K562 (cell line): ENCODE measurements at regions not wholly inside any gene's neighbourhood (a gene's known extent, or its start where the extent isn't known, plus 50 kb on each side); places are given as distances from the start of the nearest gene placed in this dataset.

Experiments used
- ATAC-seq: fragments of 200-7000 bp; cut with Tn5 transposase; 3 replicates; pipeline ENCODE4 v1.9.1; 2020; ENCODE audit warnings: moderate library complexity
- BruUV-seq: library from RNA; stranded (reverse); fragments of 400-500 nt; replicated peaks from 2 replicates; lab custom pipeline; 2021; lab: Mats Ljungman, UMichigan
- CTCF ChIA-PET: fragments of 300-600 bp; formaldehyde crosslinking; extraction: SDS; loops from one replicate; lab custom pipeline; 2021; ENCODE audit warnings: low intra/inter-chr PET ratio; lab: Yijun Ruan, JAX
- POLR2A ChIA-PET: fragments of 300-600, 350-650 bp; sonication (Branson Sonifier 250); formaldehyde crosslinking; extraction: SDS; loops from one replicate; lab custom pipeline; 2021; ENCODE audit warnings: antibody characterized with exemption, inconsistent platforms; lab: Yijun Ruan, JAX
- DNase-seq, 4 experiments: peaks; one replicate each; pipeline versions ENCODE4 v3.0.0 to v3.0.0-alpha.2; 2011 to 2018; ENCODE audit warnings: low spot score in 3 of 4, mixed read lengths in 3 of 4; ENCODE audit errors: extremely low read depth in 1 of 4
- FAIRE-seq: peaks from 2 replicates; lab custom pipeline; 2011; peaks lifted over from hg19 to GRCh38; lab: Jason Lieb, UNC
- H2AFZ ChIP-seq: 2 replicates; pipeline ENCODE4 v1.6.0; 2011; ENCODE audit warnings: low read depth, low read length, control low read depth, inconsistent platforms
- H3K27ac ChIP-seq: fragments of 200-600 bp; 3 replicates; pipeline ENCODE4 v1.8.0; 2011; ENCODE audit warnings: low read depth, mild to moderate bottlenecking, control low read depth, inconsistent platforms, low read length, moderate library complexity, mixed read lengths; ENCODE audit errors: extremely low read depth
- H3K27me3 ChIP-seq, 2 experiments: fragments of 300-600 bp in 1 of 2; 2 replicates in 1 of 2; 3 replicates in 1 of 2; pipeline versions ENCODE4 v1.6.0 to v1.8.0; 2011; ENCODE audit warnings: inconsistent platforms in 2 of 2, low read length in 2 of 2, mild to moderate bottlenecking in 1 of 2, mixed read lengths in 1 of 2, moderate library complexity in 1 of 2; ENCODE audit not compliant: control insufficient read depth in 2 of 2, insufficient read depth in 2 of 2
- H3K36me3 ChIP-seq: fragments of 300-600 bp; 3 replicates; pipeline ENCODE4 v1.8.0; 2011; ENCODE audit warnings: mild to moderate bottlenecking, low read length, inconsistent platforms; ENCODE audit not compliant: control insufficient read depth, insufficient read depth
- H3K4me1 ChIP-seq, 2 experiments: fragments of 200-600 bp in 1 of 2; replicated peaks in 1 of 2; 2 replicates in 1 of 2; 3 replicates in 1 of 2; pipeline versions ENCODE4 v1.5.1 to v1.8.0; 2011; ENCODE audit warnings: inconsistent platforms in 2 of 2, low read length in 2 of 2, mild to moderate bottlenecking in 1 of 2, mixed read lengths in 1 of 2, moderate library complexity in 1 of 2; ENCODE audit not compliant: control insufficient read depth in 2 of 2, insufficient read depth in 2 of 2
- H3K4me2 ChIP-seq: 2 replicates; pipeline ENCODE4 v1.6.1; 2011; ENCODE audit warnings: low read length, control low read depth, inconsistent platforms, mixed read lengths; ENCODE audit not compliant: insufficient read depth
- H3K4me3 ChIP-seq: fragments of 200-600 bp; sonication (generic), shearing (Covaris generic); 2 replicates; pipeline ENCODE4 v1.5.1; 2016; ENCODE audit warnings: control low read depth, inconsistent platforms
- H3K79me2 ChIP-seq: fragments of 200-600 bp; 3 replicates; pipeline ENCODE4 v1.8.0; 2011; ENCODE audit warnings: low read length, inconsistent platforms; ENCODE audit not compliant: control insufficient read depth, insufficient read depth
- H3K9ac ChIP-seq, 2 experiments: 2 replicates each; pipeline versions ENCODE4 v1.6.0 to v1.6.1; 2011; ENCODE audit warnings: low read depth in 2 of 2, low read length in 2 of 2, control low read depth in 1 of 2, inconsistent platforms in 1 of 2, mild to moderate bottlenecking in 1 of 2, mixed read lengths in 1 of 2; ENCODE audit not compliant: insufficient read depth in 1 of 2
- H3K9me1 ChIP-seq: one replicate; pipeline ENCODE4 v1.6.0; 2011; ENCODE audit warnings: inconsistent platforms, mild to moderate bottlenecking, low read length, moderate library complexity; ENCODE audit not compliant: control insufficient read depth, insufficient read depth
- H3K9me3 ChIP-seq: replicated peaks from 2 replicates; pipeline ENCODE4 v1.5.1; 2011; ENCODE audit warnings: low read depth, low read length, inconsistent platforms; ENCODE audit not compliant: control insufficient read depth, insufficient read depth
- H4K20me1 ChIP-seq: replicated peaks from 2 replicates; pipeline ENCODE4 v1.6.1; 2011; ENCODE audit warnings: low read length, inconsistent platforms, mixed read lengths; ENCODE audit not compliant: control insufficient read depth, insufficient read depth
- CC2D1A ChIP-seq: fragments of 450-650 bp; IDR thresholded peaks from 2 replicates; pipeline ENCODE4 v1.6.1; 2017; ENCODE audit warnings: mild to moderate bottlenecking
- ELF1 ChIP-seq: fragments of 200-800 bp; sonication (Bioruptor generic); IDR thresholded peaks from 2 replicates; pipeline ENCODE4 v1.6.1; 2016; ENCODE audit warnings: missing genetic modification characterization, missing compliant biosample characterization
- FOSL1 ChIP-seq: fragments of 200-800 bp; sonication (Bioruptor generic); conservative IDR thresholded peaks from 2 replicates; pipeline ENCODE4 v1.6.1; 2016; ENCODE audit warnings: missing genetic modification characterization, missing compliant biosample characterization
- FOXP1 ChIP-seq: sonication (generic); formaldehyde crosslinking; IDR thresholded peaks from 2 replicates; pipeline ENCODE4 v1.8.0; 2022; ENCODE audit warnings: mild to moderate bottlenecking, missing genetic modification reagents
- KAT7 ChIP-seq: sonication (generic); formaldehyde crosslinking; IDR thresholded peaks from 2 replicates; pipeline ENCODE4 v1.8.0; 2022; ENCODE audit warnings: missing genetic modification reagents, mild to moderate bottlenecking, borderline replicate concordance
- ZBTB9 ChIP-seq: fragments of 450-650 bp; formaldehyde crosslinking; IDR thresholded peaks from 2 replicates; pipeline ENCODE4 v1.4.0; 2020; ENCODE audit warnings: mild to moderate bottlenecking, moderate library complexity
- ZNF217 ChIP-seq: sonication (generic); formaldehyde crosslinking; IDR thresholded peaks from 2 replicates; pipeline ENCODE4 v1.8.0; 2022; ENCODE audit warnings: mild to moderate bottlenecking, missing genetic modification reagents
- ZNF263 ChIP-seq: sonication (generic); formaldehyde crosslinking; IDR thresholded peaks from 2 replicates; pipeline ENCODE4 v1.8.0; 2022; ENCODE audit warnings: mild to moderate bottlenecking, missing genetic modification reagents, borderline replicate concordance
- ZNF282 ChIP-seq: sonication (generic); formaldehyde crosslinking; IDR thresholded peaks from 2 replicates; pipeline ENCODE4 v1.8.1; 2023; ENCODE audit warnings: missing genetic modification reagents
- ZNF57 ChIP-seq: fragments of 450-650 bp; formaldehyde crosslinking; IDR thresholded peaks from 2 replicates; pipeline ENCODE4 v1.4.0; 2020; ENCODE audit warnings: mild to moderate bottlenecking, moderate library complexity
- WGBS: fragments of 100-300 bp; shearing (Covaris generic); methylation state at CpG from one replicate; pipeline ENCODE4 v1.1.6; 2016; ENCODE audit warnings: low coverage, mixed read lengths; ENCODE audit not compliant: insufficient coverage; ENCODE audit errors: missing lambda C conversion rate; 5-methylcytosine and 5-hydroxymethylcytosine counted together
- in situ Hi-C: fragments of 300-500 bp; cut with MboI; formaldehyde crosslinking; loops from 4 replicates; pipeline ENCODE4 v1.15.0; 2018; ENCODE audit warnings: inconsistent platforms, mixed read lengths
- intact Hi-C: fragments of 100-400 bp; cut with micrococcal nuclease; formaldehyde crosslinking; loops from 2 replicates; pipeline ENCODE4 v1.14.2; 2022

GRCh38 chr6:14254505-14254904, 136.9 kb downstream of the CD83 start:
- H4K20me1 ChIP-seq: no peaks in the 10 kb centered on the region
- no peak overlapping the region for H2AFZ ChIP-seq
- ATAC-seq (no peak), DNase-seq (no peak), FAIRE-seq (no peak)
- intact Hi-C loops: no loop called here
- no peaks in the 10 kb centered on the region for H3K9me3 ChIP-seq
- no TSS peak for BruUV-seq
- no peak overlapping the region for H3K27ac ChIP-seq
- no peak overlapping the region for H3K4me3 ChIP-seq
- no peak overlapping the region for H3K4me2 ChIP-seq
- 33% methylated on average over 7 of the region's 7 CpGs for WGBS
- no peaks in the 10 kb centered on the region for H3K36me3 ChIP-seq
- H3K79me2 ChIP-seq: no peaks in the 10 kb centered on the region
- CTCF ChIA-PET: no interaction called here
- peaks cover 3 to 22% of the 10 kb centered on the region in 2 experiments for H3K27me3 ChIP-seq
- no peak overlapping the region for H3K9ac ChIP-seq
- no peaks in the 10 kb centered on the region for H3K4me1 ChIP-seq
- no peaks in the 10 kb centered on the region for H3K9me1 ChIP-seq
- no peak for TF ChIP-seq ZNF263 (CRISPR knock-in tag)
- no peak for TF ChIP-seq CC2D1A
- TF ChIP-seq ZNF282: no peak
- TF ChIP-seq FOSL1: no peak
- no peak for TF ChIP-seq ELF1 (tag)
- no peak for TF ChIP-seq ZNF217 (CRISPR knock-in tag)
- TF ChIP-seq ZNF57 (CRISPR knock-in tag): no peak
- TF ChIP-seq KAT7 (CRISPR knock-in tag): no peak
- no peak for TF ChIP-seq ZBTB9 (CRISPR knock-in tag)
- no peak for TF ChIP-seq FOXP1 (CRISPR knock-in tag)
- POLR2A ChIA-PET: interaction anchor here (0.5 kb wide), 1 partner anchor 536 kb away, joined by 3 read pairs; no protein-coding TSS in a partner anchor
- in situ Hi-C loops: no loop called here
